NCI-H146 (cell line): ENCODE measurements at regions not wholly inside any gene's neighbourhood (a gene's known extent, or its start where the extent isn't known, plus 50 kb on each side); places are given as distances from the start of the nearest gene placed in this dataset.

Source experiments
- DNase-seq: peaks from one replicate; lab custom pipeline; 2025; lab: John Stamatoyannopoulos, UW

GRCh38 chr11:27287205-27287604, 75.8 kb downstream of the CCDC34 start:
- no peak for DNase-seq

DNA sequence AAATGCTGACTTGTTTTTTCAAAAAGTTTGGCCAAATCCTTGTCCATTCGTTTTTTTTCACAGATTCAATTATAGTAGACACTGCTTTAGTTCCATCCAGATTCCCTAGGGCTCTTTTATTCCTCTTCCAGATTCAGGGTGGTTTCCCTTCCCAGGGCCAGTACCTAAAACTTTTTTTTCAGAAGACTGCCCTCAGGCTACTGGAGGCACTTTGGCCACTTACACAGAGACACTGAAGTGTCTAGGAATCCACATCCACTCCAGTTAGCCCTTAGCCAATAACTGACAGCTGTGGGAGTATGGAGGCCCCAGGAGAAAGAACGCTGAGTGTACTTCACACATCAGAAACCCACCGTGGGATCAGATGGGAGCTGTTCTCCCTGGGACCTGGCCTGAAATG, 77.3 kb downstream of the CCDC34 start:
- no peak for DNase-seq

DNA sequence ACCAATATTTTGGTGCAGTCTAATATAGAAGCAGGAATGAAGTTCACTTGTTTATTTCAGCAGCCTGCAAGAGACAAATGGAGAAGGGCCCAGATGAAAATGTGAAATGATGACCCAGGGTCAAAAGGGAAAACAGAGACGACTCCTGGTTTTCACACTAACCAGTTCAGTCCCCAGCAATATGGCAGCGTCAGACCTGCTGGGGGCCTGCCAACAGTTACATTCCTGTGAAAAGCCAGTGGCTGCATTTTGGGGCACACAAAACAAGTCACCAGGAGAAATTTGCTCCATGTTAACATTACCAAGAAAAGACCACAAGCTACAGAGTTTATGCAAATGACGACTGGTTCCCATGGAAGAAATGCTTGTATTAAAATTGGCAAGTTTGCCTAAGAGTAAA, 80.2 kb downstream of the CCDC34 start:
- DNase-seq, result no peak

- DNase-seq, result no peak
These were observed 81.0 kb downstream of the CCDC34 start for GRCh38 chr11:27281740-27282590.

GRCh38 chr11:27281276-27281675, 81.7 kb downstream of the CCDC34 start:
- DNase-seq, result no peak

DNA sequence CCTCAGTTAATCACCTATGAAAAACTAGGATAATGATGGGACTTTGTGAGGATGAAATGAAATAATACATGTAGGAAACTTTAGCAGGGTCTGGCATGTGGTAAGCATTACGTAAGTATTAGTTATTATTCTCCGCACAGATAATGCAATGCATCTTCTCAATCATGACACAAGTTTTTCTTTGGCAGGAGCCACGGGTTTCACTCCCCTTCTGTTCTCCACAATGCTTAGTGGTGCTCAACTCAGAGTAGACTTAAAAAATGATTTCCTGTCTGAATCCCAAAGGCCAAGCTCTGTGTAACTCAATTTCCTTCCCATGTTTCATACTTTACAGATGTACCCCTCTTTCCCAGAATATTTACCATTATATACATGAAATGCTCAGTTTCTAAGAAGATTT, 82.9 kb downstream of the CCDC34 start:
- no peak for DNase-seq

GRCh38 chr11:27279460-27279859, 83.6 kb downstream of the CCDC34 start:
- no peak for DNase-seq

DNA sequence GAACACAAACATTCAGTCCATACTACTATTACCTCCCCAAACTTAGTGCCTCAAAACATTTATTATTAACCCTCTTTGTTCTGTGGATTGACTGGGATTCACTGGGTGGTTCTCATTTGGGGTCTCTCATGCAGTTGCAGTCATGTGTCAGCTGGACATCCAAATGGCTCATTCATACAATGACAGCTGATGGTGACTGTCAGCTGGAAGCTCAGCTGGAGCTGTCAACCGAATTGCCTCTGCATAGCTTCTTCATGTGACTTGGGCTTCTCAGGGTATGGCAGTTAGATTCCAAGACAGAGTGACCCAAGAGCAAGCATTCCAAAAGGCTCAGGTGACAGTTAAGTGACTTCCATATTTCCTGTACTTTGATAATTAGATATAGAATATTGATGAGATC, 85.2 kb downstream of the CCDC34 start:
- DNase-seq, result no peak

DNA sequence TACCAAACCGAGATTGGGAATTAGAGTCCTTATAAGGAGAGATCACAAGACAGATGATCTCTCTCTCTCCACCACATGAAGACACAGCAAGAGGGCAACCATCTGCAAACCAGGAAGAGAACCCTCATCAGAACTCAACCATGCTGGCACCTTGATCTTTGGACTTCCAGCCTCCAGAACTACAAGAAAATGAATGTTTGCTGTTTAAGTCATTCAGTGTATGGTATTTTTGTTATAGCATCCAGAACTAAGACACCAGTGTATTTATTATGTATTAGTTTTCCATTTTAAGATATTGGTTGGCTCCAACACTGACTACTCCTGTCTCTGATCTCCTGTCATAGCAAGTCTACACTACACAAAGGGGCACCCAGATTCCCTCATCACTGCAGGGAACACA, 86.9 kb downstream of the CCDC34 start:
- DNase-seq, result no peak

- DNase-seq, result no peak
These were observed 88.1 kb downstream of the CCDC34 start for GRCh38 chr11:27274854-27275395.

DNA sequence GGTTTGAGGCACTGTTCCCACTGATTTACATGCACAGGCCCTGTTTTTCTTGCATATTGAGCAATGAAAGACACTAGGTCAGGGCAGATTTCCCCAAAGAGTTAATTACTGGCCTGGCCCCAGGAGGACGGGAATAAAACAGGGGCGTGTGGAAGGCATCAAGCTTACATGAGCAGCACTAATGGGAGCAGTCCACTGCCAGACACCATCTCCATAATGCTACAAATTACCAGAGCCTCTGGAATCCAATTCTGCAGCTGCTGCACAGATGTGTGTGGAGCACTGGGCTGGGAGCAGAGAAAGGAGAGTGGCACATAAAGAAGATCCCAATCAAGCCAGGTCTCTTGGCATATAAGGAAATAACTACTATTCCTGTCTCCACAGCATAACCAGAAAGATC, 96.9 kb downstream of the CCDC34 start:
- no peak for DNase-seq

- no peak for DNase-seq
These were observed 99.0 kb downstream of the CCDC34 start for GRCh38 chr11:27263986-27264385.

DNA sequence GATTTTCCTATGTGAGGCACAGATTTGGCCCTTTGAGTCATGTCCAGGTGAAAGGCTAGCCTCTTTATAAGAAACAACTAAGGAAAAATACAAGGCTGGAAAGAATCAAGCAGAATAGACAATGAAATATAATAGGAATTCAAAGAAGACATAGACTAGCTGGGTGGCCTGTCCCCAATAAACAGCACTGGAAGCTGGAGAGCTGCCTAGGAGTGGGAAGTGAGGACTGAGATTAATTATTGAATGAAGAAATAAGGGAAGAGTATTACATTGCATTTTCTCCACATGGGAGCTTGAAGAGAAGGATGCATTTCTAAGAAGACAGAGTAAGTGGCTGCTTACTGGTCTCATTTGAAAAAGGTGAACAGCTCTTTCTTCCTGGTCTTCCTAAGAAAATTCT, 100.0 kb downstream of the CCDC34 start:
- no peak for DNase-seq

- DNase-seq, result no peak
These were observed 107.6 kb downstream of the CCDC34 start for GRCh38 chr11:27255447-27255828.

GRCh38 chr11:27254744-27255446, 108.1 kb downstream of the CCDC34 start:
- DNase-seq, result no peak

DNA sequence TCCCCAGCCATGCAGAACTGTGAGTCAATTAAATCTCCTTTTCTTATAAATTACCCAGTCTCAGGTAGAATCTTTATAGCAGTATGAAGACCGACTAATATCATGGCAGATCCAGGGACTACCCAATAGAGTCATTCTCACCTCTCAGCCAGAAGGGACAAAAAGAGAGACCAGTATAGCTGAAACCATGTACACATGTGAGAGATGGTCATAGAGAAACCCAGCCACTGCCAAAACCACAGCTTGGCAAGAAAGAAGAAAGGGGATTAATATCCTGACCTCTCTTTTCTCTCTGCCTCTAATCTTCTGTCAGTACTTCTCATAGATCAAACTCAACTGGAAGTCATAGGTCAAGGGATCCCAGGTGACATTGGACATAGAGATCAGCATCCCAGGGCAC, 109.8 kb downstream of the CCDC34 start:
- DNase-seq, result no peak

GRCh38 chr11:27250867-27251665, 111.9 kb downstream of the CCDC34 start:
- no peak for DNase-seq

DNA sequence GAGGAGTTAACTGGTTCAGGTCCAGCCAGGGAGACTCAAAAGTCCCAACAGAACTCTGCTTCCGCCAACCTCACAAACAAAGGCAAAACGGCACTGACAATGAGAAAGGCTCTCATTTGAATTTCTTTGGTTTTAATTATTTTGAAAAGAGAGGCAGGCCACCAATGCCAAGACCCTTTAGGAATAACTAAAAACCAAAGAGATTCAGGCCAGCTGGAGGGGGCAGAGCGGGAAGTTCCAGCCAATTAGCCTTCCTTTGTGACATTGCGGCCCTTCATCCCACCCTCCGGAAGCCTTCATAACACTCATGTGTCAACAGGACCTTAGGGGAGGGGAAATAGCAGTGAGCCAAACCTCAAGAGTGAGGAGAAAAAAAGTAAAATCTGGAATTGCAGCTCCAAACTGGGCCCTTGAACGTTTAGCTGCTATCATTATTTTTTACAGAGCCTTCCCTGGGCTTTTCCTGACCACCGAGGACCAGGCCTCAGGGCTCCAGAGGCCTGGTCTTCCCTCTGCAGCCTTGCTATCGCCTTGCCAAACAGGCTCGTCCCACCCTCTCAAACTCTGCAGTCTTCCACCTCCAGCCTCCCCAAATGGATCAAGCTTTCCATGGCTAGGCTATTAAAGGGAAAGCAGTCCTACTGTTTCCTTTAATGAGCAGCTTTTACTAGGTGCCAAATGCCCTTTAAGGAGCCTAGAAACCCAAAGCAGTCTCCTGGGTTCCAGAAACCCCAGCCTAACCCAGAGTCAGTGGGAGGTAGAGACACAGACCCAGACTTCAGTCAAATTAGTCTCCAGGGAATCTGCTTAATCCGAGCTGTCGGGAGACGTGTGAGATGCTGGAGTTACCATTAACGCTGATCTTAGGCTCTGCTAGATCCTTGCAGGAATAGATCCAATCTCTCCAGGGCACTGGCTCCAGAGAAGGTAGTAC, 114.2 kb downstream of the CCDC34 start:
- no peak for DNase-seq

DNA sequence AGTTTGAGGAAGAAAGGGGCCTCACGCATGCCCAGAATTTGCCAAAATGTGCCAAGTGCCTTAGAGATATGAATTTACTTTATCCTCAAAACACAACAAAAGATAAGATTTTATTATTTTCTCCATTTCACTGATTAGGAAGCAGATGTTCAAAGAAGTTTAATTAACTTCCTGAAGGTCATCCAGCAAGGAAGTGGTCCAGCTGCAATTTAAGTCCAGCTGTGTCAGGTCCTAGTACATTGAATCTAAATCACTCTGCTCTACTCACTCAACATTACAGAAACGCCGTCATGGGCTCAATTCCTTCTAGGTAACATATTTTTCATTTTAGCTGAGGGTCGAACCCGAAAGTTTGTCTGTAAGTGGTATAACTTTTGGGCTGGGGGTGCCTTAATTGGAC, 115.4 kb downstream of the CCDC34 start:
- no peak for DNase-seq

- no peak for DNase-seq
These were observed 116.1 kb downstream of the CCDC34 start for GRCh38 chr11:27246925-27247324.

DNA sequence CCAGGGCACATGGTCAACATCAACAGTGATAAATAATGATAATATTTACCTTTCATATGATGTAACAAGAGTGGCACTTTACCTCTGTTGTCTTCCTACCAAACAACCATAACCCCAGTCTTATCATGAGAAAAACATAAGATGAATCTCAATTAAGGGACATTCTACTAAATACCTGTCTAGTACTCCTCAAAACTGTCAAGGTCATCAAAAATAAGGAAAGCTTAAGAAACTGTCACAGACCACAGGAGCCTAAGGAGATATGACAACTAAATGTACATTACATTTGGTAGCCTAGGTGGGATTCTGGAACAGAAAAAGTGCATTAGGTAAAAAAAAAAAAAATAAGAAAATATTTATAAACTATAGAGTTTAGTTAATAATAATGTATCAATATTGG, 118.1 kb downstream of the CCDC34 start:
- no peak for DNase-seq
